Ecto neural progenitor cell (in vitro differentiated cells): ENCODE measurements at regions not wholly inside any gene's neighbourhood (a gene's known extent, or its start where the extent isn't known, plus 50 kb on each side); places are given as distances from the start of the nearest gene placed in this dataset.
A peak's percentile ranks its signal among the peaks of the same experiment; 100 is the strongest.
"Not testable (repeated sequence)": the region's sequence is repeated elsewhere in the genome, so short reads cannot be mapped to it uniquely, and the experiment has no call there.

Source experiments
- DNase-seq: peaks from one replicate; pipeline ENCODE4 v3.0.0-alpha.2; 2018; ENCODE audit warnings: low spot score

DNA sequence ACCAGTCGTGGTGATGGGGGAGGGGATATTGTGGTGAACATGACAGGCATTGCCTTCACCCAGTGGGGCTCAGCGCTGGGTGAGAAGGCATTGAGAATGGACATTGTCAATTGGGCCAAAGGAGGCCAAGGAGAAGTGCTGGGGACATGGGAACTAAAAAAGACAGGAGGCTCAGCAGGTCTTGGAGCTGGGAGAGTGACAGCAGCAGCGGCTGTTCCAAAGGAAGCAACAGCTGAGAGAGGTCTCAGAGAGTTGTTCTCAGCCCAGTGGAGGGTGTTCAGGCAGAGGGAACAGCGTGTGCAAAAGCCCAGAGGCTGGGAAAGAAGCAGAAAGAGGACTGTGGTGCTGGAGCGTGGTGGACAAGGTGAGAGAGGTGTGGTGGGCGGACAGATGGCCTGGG lies 56.6 kb upstream of the ASNS start:
- not testable (repeated sequence) for DNase-seq

DNA sequence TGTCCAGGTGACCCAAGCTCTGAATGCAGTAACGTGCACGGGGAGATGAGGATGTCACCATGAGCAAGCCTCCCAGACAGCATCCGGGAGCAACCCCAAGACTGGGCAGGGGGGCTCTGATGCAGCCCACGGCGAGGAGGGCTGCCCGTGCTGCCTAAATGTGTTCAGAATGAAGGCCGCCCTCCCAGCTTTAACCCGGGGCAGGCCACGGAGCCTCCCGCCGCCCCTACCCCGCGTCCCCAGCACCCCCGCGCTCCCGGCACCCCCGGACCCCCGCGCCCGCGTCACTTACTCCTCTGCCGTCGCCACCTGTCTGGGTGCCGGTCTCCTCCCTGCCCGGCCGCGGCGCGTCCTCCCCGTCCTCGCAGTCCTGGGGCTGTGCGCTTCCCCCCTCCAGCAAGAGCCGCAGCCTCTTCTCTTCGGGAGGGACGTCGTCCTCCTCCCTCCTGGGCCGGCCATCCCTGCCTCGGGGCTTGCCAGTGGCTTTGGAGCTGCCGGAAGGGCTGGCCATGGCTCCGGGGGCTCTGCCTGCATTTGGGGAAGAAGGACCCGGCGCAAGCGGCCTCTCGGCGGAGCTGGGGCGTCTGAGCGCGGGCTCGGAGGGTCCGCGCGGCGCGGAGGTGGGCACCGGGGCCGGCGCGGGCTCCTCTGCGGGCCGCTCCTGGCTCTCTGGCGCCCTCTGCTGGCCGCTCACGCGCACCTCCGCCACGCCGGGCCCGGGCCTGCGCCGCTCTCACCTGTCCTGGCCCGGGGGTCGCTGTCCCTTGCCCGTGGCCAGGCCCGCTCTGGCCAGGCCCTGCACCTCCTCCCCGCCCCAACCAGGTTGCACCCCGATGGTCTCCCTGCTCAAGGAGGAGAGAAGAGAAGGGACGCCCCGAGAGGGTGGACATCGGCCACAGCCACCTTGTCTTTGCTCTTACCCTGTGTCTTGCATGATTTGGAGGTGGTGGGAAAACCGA lies 55.9 kb upstream of the ASNS start:
- DNase-seq = peak; percentile 84
